Endodermal cell (in vitro differentiated cells): ENCODE measurements at regions not wholly inside any gene's neighbourhood (a gene's known extent, or its start where the extent isn't known, plus 50 kb on each side); places are given as distances from the start of the nearest gene placed in this dataset.

ENCODE experiments used
- DNase-seq: peaks from one replicate; pipeline ENCODE4 v3.0.0-alpha.2; 2017
- H3K27ac ChIP-seq: 2 replicates; pipeline ENCODE4 v1.5.1; 2013; ENCODE audit warnings: mild to moderate bottlenecking, low read depth, low read length, moderate library complexity
- H3K27me3 ChIP-seq: 2 replicates; pipeline ENCODE4 v1.6.1; 2013; ENCODE audit warnings: mild to moderate bottlenecking, low read length, moderate library complexity; ENCODE audit not compliant: insufficient read depth, control insufficient read depth, poor library complexity, severe bottlenecking
- H3K36me3 ChIP-seq: 2 replicates; pipeline ENCODE4 v1.7.0; 2013; ENCODE audit warnings: mild to moderate bottlenecking, low read length, moderate library complexity; ENCODE audit not compliant: control insufficient read depth, insufficient read depth
- H3K4me1 ChIP-seq: one replicate; pipeline ENCODE4 v1.7.0; 2013; ENCODE audit warnings: low read length; ENCODE audit not compliant: control insufficient read depth, insufficient read depth
- H3K4me3 ChIP-seq: 2 replicates; pipeline ENCODE4 v1.5.1; 2013; ENCODE audit warnings: mild to moderate bottlenecking, low read length, moderate library complexity
- H3K9ac ChIP-seq: 2 replicates; pipeline ENCODE4 v1.6.1; 2013; ENCODE audit warnings: mild to moderate bottlenecking, low read length, moderate library complexity; ENCODE audit not compliant: poor library complexity, severe bottlenecking; ENCODE audit errors: extremely low read depth
- H3K9me3 ChIP-seq: 2 replicates; pipeline ENCODE4 v1.6.1; 2013; ENCODE audit warnings: mild to moderate bottlenecking, low read length, moderate library complexity; ENCODE audit not compliant: control insufficient read depth
- H3K27ac Mint-ChIP-seq: 2 replicates; pipeline ENCODE4 v1.8.0; 2020; ENCODE audit warnings: mixed read lengths
- H3K27me3 Mint-ChIP-seq: 2 replicates; pipeline ENCODE4 v1.8.0; 2021; ENCODE audit warnings: mild to moderate bottlenecking, mixed read lengths; ENCODE audit not compliant: insufficient read depth
- H3K36me3 Mint-ChIP-seq: 2 replicates; pipeline ENCODE4 v1.8.0; 2020; ENCODE audit warnings: low read depth, mixed read lengths
- H3K4me1 Mint-ChIP-seq: 2 replicates; pipeline ENCODE4 v1.8.0; 2020; ENCODE audit warnings: mixed read lengths
- H3K4me3 Mint-ChIP-seq: 2 replicates; pipeline ENCODE4 v1.8.0; 2020; ENCODE audit warnings: mild to moderate bottlenecking, moderate library complexity, mixed read lengths
- H3K9me3 Mint-ChIP-seq: 2 replicates; pipeline ENCODE4 v1.8.0; 2020; ENCODE audit warnings: mild to moderate bottlenecking, mixed read lengths
- WGBS, 2 experiments: methylation state at CpG; one replicate each; pipeline versions ENCODE4 v1.1.5 to v1.1.7; 2013; ENCODE audit warnings: missing lambda C conversion rate in 2 of 2, mixed read lengths in 1 of 2; ENCODE audit not compliant: insufficient coverage in 1 of 2, insufficient read length in 1 of 2; 5-methylcytosine and 5-hydroxymethylcytosine counted together
- TF ChIP-seq, protein P1 (sequence below): fragments of 200-600 bp; sonication (generic); conservative IDR thresholded peaks from 2 replicates; pipeline ENCODE4 v1.5.0; 2021; ENCODE audit warnings: antibody characterized with exemption, mild to moderate bottlenecking

- no peak for DNase-seq
- Mint-ChIP-seq H3K4me1 (peaks cover 19% of the 10 kb centered on the region), H3K36me3 (no peaks in the 10 kb centered on the region), H3K4me3 (no peak overlapping the region), H3K9me3 (no peaks in the 10 kb centered on the region), H3K27ac (no peak overlapping the region), H3K27me3 (peaks cover 24% of the 10 kb centered on the region)
- Histone ChIP-seq H3K4me3 (no peak overlapping the region), H3K27ac (no peak overlapping the region), H3K27me3 (peaks cover 17% of the 10 kb centered on the region), H3K9me3 (no peaks in the 10 kb centered on the region), H3K36me3 (no peaks in the 10 kb centered on the region), H3K9ac (no peak overlapping the region), H3K4me1 (no peaks in the 10 kb centered on the region)
- WGBS, 2 experiments = 95 to 97% methylated on average over 5 to 7 of the region's 7 CpGs
- TF ChIP-seq, protein P1, sequence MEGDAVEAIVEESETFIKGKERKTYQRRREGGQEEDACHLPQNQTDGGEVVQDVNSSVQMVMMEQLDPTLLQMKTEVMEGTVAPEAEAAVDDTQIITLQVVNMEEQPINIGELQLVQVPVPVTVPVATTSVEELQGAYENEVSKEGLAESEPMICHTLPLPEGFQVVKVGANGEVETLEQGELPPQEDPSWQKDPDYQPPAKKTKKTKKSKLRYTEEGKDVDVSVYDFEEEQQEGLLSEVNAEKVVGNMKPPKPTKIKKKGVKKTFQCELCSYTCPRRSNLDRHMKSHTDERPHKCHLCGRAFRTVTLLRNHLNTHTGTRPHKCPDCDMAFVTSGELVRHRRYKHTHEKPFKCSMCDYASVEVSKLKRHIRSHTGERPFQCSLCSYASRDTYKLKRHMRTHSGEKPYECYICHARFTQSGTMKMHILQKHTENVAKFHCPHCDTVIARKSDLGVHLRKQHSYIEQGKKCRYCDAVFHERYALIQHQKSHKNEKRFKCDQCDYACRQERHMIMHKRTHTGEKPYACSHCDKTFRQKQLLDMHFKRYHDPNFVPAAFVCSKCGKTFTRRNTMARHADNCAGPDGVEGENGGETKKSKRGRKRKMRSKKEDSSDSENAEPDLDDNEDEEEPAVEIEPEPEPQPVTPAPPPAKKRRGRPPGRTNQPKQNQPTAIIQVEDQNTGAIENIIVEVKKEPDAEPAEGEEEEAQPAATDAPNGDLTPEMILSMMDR = no peak
Measured at GRCh38 chr15:77769700-77770099, 137.0 kb upstream of the LINGO1 start.

- Mint-ChIP-seq H3K27me3 (peaks cover 34% of the 10 kb centered on the region), H3K4me1 (peaks cover 24% of the 10 kb centered on the region), H3K4me3 (no peak overlapping the region), H3K9me3 (no peaks in the 10 kb centered on the region), H3K36me3 (no peaks in the 10 kb centered on the region), H3K27ac (no peak overlapping the region)
- no peak for DNase-seq
- peaks cover 21% of the 10 kb centered on the region for H3K27me3 ChIP-seq
- TF ChIP-seq, protein P1 = peak; percentile 6
- H3K4me3 ChIP-seq = no peak overlapping the region
- WGBS, 2 experiments = 75 to 81% methylated on average over 3 to 6 of the region's 7 CpGs
- H3K9ac ChIP-seq = no peak overlapping the region
- H3K4me1 ChIP-seq = no peaks in the 10 kb centered on the region
- H3K36me3 ChIP-seq = no peaks in the 10 kb centered on the region
- no peak overlapping the region for H3K27ac ChIP-seq
- no peaks in the 10 kb centered on the region for H3K9me3 ChIP-seq
Measured at GRCh38 chr15:77768521-77769078, 135.9 kb upstream of the LINGO1 start.

GRCh38 chr15:77768107-77768506 lies 135.4 kb upstream of the LINGO1 start:
- Histone ChIP-seq H3K4me3 (no peak overlapping the region), H3K9me3 (no peaks in the 10 kb centered on the region), H3K27me3 (peaks cover 21% of the 10 kb centered on the region), H3K36me3 (no peaks in the 10 kb centered on the region), H3K9ac (no peak overlapping the region), H3K27ac (no peak overlapping the region), H3K4me1 (no peaks in the 10 kb centered on the region)
- Mint-ChIP-seq H3K4me3 (no peak overlapping the region), H3K4me1 (peaks cover 27% of the 10 kb centered on the region), H3K27me3 (peaks cover 36% of the 10 kb centered on the region), H3K9me3 (no peaks in the 10 kb centered on the region), H3K27ac (no peak overlapping the region), H3K36me3 (no peaks in the 10 kb centered on the region)
- TF ChIP-seq, protein P1 = peak; percentile 50
- DNase-seq = peak; percentile 68
- 62% methylated on average over 5 of the region's 5 CpGs; no CpG with 5 or more reads in 1 of the 2 experiments for WGBS, 2 experiments
